GM06990 (cell line): ENCODE measurements at regions not wholly inside any gene's neighbourhood (a gene's known extent, or its start where the extent isn't known, plus 50 kb on each side); places are given as distances from the start of the nearest gene placed in this dataset.

Experiments
- DNase-seq: peaks from one replicate; pipeline ENCODE4 v3.0.0-alpha.2; 2011; ENCODE audit not compliant: insufficient read length; ENCODE audit errors: extremely low read depth
- H3K27me3 ChIP-seq: replicated peaks from 2 replicates; pipeline ENCODE4 v1.6.0; 2011; ENCODE audit warnings: low read length; ENCODE audit not compliant: control insufficient read depth, insufficient read depth
- H3K36me3 ChIP-seq: 2 replicates; pipeline ENCODE4 v1.5.1; 2011; ENCODE audit warnings: low read length; ENCODE audit not compliant: control insufficient read depth, insufficient read depth
- H3K4me3 ChIP-seq: replicated peaks from 2 replicates; pipeline ENCODE4 v1.5.1; 2011; ENCODE audit warnings: low read depth, mild to moderate bottlenecking, control low read depth, low read length
- TF ChIP-seq, protein P1 (sequence below): IDR thresholded peaks from 2 replicates; pipeline ENCODE4 v1.5.1; 2011; ENCODE audit warnings: low read length, control low read depth, mild to moderate bottlenecking, inconsistent platforms; ENCODE audit not compliant: insufficient read depth, poor library complexity, severe bottlenecking

DNA sequence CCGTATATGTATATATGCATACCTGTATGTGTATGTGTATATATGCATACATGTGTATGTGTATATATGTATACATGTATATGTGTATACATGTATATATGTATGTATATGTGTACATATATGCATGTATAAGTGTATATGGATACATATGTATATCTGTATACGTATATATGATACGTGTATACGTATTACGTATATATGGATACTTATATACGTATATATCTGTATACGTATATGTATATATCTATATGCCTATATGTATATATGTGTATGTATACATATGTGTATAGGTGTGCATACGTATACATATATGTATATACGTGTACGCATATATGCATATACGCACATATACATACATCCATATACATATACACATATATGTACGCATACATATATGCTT, 681.6 kb upstream of the ANO3 start:
- no peak for DNase-seq
- no peak overlapping the region for H3K4me3 ChIP-seq
- H3K36me3 ChIP-seq = no peaks in the 10 kb centered on the region
- H3K27me3 ChIP-seq = no peaks in the 10 kb centered on the region
- TF ChIP-seq, protein P1, sequence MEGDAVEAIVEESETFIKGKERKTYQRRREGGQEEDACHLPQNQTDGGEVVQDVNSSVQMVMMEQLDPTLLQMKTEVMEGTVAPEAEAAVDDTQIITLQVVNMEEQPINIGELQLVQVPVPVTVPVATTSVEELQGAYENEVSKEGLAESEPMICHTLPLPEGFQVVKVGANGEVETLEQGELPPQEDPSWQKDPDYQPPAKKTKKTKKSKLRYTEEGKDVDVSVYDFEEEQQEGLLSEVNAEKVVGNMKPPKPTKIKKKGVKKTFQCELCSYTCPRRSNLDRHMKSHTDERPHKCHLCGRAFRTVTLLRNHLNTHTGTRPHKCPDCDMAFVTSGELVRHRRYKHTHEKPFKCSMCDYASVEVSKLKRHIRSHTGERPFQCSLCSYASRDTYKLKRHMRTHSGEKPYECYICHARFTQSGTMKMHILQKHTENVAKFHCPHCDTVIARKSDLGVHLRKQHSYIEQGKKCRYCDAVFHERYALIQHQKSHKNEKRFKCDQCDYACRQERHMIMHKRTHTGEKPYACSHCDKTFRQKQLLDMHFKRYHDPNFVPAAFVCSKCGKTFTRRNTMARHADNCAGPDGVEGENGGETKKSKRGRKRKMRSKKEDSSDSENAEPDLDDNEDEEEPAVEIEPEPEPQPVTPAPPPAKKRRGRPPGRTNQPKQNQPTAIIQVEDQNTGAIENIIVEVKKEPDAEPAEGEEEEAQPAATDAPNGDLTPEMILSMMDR = no peak

- Histone ChIP-seq H3K4me3 (no peak overlapping the region), H3K36me3 (no peaks in the 10 kb centered on the region), H3K27me3 (no peaks in the 10 kb centered on the region)
- DNase-seq = no peak
- TF ChIP-seq, protein P1 = no peak
These were observed 676.3 kb upstream of the ANO3 start for GRCh38 chr11:25655636-25656035.

DNA sequence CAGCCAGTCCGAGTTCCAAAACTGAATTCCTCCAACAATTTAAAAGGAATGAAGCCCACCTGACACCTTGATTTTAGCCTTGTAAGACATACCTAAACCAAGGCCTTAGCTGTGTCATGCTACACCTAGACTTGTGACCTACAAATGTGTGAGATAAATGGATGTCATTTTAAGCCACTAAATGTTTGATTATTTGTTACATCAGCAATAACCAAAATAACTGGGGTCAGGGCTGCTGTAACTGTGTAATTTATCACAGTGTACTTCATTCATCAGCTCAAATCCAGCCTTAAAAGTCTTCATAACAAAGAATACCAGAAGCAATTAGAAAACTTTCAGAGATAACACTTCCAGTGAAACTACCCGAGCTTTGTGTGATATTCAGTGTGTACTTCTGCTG, 673.0 kb upstream of the ANO3 start:
- DNase-seq = no peak
- H3K4me3 ChIP-seq = no peak overlapping the region
- no peaks in the 10 kb centered on the region for H3K36me3 ChIP-seq
- H3K27me3 ChIP-seq = no peaks in the 10 kb centered on the region
- TF ChIP-seq, protein P1 = no peak

DNA sequence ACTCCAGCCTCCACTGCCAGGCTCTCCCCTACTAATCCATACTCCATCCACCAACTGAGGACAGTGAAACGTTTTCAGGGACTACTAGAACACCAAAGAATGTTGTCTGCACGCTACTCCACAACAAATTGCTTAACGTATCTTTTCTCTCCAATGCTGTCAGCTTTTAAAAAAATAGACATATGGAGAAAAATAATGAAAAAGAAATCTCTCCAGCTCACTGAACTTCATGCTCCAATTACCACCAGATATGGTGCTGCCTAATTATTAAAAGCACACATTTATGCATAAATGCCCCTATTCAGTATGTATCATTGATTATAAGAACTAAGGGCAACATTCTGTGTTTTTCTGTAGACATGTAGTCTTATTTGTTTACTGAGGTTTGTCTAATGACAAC, 672.2 kb upstream of the ANO3 start:
- no peaks in the 10 kb centered on the region for H3K36me3 ChIP-seq
- TF ChIP-seq, protein P1 = no peak
- no peak for DNase-seq
- H3K27me3 ChIP-seq = no peaks in the 10 kb centered on the region
- H3K4me3 ChIP-seq = no peak overlapping the region

- TF ChIP-seq, protein P1 = no peak
- H3K36me3 ChIP-seq = no peaks in the 10 kb centered on the region
These were observed 664.1 kb upstream of the ANO3 start for GRCh38 chr11:25667871-25668270.

DNA sequence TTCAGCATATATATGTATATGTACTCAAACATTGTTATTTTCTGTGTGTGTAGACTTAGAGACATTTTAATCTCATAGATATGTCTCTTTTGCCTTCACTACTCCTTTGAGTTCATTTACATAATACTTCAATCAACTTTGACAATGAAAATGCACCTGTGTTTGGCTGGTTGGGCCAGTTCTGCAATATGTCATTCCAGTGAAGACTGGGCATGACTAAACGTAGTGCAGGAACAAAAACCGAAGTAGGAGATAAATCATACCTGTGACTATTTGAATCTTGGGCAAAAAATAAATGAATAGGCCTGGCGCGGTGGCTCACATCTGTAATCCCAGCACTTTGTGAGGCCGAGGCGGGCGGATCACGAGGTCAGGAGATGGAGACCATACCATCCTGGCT, 640.0 kb upstream of the ANO3 start:
- Histone ChIP-seq H3K36me3 (no peaks in the 10 kb centered on the region), H3K4me3 (no peak overlapping the region), H3K27me3 (no peaks in the 10 kb centered on the region)
- TF ChIP-seq, protein P1 = no peak
- DNase-seq = no peak

More at GRCh38 chr11:25667871-25668270, 664.1 kb upstream of the ANO3 start:
- Histone ChIP-seq H3K4me3 (no peak overlapping the region), H3K27me3 (no peaks in the 10 kb centered on the region)
- no peak for DNase-seq
